ENCODE measurements at regions not wholly inside any gene's neighbourhood (a gene's known extent, or its start where the extent isn't known, plus 50 kb on each side); places are given as distances from the start of the nearest gene placed in this dataset.

DNA sequence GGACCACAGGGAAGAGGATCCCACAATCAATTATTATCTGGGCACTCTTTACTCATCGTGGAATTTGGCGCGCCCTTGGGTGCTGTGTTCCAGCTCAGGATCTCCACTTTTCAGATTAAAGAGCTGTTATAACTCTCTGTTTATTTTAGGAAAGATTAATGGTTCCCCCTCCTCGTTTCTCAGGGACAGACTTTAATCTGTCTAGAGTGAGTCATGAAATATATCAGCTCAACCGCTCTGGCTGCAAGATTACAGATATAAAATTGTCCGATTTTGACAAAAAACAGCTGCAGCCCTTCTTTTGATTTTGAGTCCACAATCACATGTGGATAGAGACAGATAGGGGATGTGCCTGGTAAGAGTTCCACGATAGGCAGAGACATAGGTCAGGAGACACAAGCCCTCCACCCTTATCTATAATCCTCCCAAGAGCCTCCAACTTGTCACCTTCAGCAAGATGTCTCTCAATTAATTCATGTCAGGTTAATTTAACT, 77.6 kb upstream of the ANKRD55 start (continued):
- TF ChIP-seq PHF8 (IDR thresholded peaks at IDR 0.05; ENCODE audit: borderline replicate concordance, low read length) (no peak), XRCC3 (IDR thresholded peaks at IDR 0.05) (no peak), POLR2B (IDR thresholded peaks at IDR 0.05; ENCODE audit: low read depth, partially characterized antibody) (no peak), ZNF431 (CRISPR knock-in tag; IDR thresholded peaks at IDR 0.05) (no peak), POLR2AphosphoS5 (IDR thresholded peaks at IDR 0.05; ENCODE audit: control insufficient read depth, insufficient read depth, low read depth, low read length) (peak; percentile 90; the same call in 1 of the 2 replicates), SOX6 (IDR thresholded peaks at IDR 0.05) (peak; percentile 92), BCOR (IDR thresholded peaks at IDR 0.05) (0 out of 2 replicates have a peak, but pooled peaks have one; percentile 17), FOXM1 (IDR thresholded peaks at IDR 0.05; ENCODE audit: low read depth) (peak; percentile 93), FOXM1 (CRISPR knock-in tag; IDR thresholded peaks at IDR 0.05; ENCODE audit: low read depth) (no peak), PML (IDR thresholded peaks at IDR 0.05; ENCODE audit: low read length) (peak; percentile 97), BRCA1 (IDR thresholded peaks at IDR 0.05) (no peak), BRCA1 (CRISPR knock-in tag; IDR thresholded peaks at IDR 0.05) (no peak), C11orf30 (IDR thresholded peaks at IDR 0.05; ENCODE audit: low read depth) (0 out of 2 replicates have a peak, but pooled peaks have one; percentile 17), PHB2 (IDR thresholded peaks at IDR 0.05; ENCODE audit: low read depth) (peak; percentile 68; the same call in 1 of the 2 replicates), NR4A1 (CRISPR knock-in tag; IDR thresholded peaks at IDR 0.05) (no peak), NR4A1 (tag; IDR thresholded peaks at IDR 0.05) (peak; percentile 43; the same call in 1 of the 2 replicates), CXXC5 (CRISPR knock-in tag; IDR thresholded peaks at IDR 0.05) (peak; percentile 57), EP300 (IDR thresholded peaks at IDR 0.05; ENCODE audit: low read length) (peak; percentile 93)
- TF ChIP-seq, protein P1, sequence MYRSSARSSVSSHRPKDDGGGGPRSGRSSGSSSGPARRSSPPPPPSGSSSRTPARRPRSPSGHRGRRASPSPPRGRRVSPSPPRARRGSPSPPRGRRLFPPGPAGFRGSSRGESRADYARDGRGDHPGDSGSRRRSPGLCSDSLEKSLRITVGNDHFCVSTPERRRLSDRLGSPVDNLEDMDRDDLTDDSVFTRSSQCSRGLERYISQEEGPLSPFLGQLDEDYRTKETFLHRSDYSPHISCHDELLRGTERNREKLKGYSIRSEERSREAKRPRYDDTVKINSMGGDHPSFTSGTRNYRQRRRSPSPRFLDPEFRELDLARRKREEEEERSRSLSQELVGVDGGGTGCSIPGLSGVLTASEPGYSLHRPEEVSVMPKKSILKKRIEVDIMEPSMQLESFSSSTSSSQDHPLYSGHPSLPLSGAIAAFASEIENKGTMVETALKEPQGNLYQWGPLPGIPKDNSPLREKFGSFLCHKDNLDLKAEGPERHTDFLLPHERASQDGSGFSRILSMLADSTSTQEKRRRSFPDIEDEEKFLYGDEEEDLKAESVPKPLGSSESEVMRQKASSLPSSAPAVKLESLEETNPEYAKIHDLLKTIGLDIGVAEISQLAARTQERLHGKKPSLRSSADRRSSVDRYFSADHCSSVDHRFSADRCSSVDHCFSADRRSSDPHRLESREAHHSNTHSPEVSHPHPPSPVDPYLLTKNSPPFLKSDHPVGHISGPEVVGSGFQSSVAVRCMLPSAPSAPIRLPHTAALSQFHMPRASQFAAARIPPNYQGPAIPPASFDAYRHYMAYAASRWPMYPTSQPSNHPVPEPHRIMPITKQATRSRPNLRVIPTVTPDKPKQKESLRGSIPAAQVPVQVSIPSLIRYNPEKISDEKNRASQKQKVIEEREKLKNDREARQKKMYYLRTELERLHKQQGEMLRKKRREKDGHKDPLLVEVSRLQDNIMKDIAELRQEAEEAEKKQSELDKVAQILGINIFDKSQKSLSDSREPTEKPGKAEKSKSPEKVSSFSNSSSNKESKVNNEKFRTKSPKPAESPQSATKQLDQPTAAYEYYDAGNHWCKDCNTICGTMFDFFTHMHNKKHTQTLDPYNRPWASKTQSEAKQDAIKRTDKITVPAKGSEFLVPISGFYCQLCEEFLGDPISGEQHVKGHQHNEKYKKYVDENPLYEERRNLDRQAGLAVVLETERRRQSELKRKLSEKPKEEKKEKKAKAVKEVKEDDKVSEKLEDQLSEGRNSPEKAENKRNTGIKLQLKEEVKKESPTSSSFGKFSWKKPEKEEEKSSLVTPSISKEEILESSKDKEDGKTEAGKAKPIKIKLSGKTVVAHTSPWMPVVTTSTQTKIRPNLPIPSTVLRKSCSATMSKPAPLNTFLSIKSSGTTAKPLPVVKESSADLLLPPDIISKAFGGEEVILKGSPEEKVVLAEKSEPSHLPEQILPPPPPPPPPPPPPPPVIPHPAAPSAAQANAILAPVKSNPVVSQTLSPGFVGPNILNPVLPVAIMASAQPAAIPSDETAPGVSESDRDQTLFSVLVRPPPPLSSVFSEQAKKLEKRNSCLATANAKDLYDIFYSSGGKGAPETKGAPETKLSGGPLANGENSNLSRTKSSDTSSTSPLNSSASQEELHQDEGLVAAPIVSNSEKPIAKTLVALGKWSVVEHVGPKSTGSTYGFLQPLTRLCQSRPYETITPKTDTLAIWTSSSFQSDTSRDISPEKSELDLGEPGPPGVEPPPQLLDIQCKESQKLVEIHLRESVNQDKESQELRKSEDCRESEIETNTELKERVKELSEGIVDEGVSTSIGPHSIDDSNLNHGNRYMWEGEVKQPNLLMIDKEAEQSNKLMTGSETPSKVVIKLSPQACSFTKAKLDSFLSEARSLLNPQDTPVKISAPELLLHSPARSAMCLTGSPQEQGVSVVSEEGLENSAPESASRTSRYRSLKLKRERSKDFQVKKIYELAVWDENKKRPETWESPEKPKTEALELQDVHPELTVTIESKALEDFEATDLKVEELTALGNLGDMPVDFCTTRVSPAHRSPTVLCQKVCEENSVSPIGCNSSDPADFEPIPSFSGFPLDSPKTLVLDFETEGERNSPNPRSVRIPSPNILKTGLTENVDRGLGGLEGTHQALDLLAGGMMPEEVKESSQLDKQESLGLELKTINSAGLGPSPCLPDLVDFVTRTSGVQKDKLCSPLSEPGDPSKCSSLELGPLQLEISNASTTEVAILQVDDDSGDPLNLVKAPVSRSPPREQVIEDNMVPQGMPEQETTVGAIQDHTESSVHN (IDR thresholded peaks at IDR 0.05; ENCODE audit: borderline replicate concordance in 1 of 2, low read depth in 1 of 2) = 0 out of 4 replicates have a peak, but pooled peaks of 1 of the 2 experiments have one; percentile 32
- TF ChIP-seq, protein P2, sequence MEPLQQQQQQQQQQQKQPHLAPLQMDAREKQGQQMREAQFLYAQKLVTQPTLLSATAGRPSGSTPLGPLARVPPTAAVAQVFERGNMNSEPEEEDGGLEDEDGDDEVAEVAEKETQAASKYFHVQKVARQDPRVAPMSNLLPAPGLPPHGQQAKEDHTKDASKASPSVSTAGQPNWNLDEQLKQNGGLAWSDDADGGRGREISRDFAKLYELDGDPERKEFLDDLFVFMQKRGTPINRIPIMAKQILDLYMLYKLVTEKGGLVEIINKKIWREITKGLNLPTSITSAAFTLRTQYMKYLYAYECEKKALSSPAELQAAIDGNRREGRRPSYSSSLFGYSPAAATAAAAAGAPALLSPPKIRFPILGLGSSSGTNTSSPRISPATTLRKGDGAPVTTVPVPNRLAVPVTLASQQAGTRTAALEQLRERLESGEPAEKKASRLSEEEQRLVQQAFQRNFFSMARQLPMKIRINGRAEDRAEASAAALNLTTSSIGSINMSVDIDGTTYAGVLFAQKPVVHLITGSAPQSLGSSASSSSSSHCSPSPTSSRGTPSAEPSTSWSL (CRISPR knock-in tag; IDR thresholded peaks at IDR 0.05; ENCODE audit: borderline replicate concordance) = no peak

Data from K562 (cell line).